NCI-H146 (cell line): ENCODE measurements at regions not wholly inside any gene's neighbourhood (a gene's known extent, or its start where the extent isn't known, plus 50 kb on each side); places are given as distances from the start of the nearest gene placed in this dataset.

Experiments used
- DNase-seq: peaks from one replicate; lab custom pipeline; 2025; lab: John Stamatoyannopoulos, UW

GRCh38 chr4:4637710-4638109, 95.9 kb upstream of the STX18 start:
- no peak for DNase-seq

GRCh38 chr4:4633431-4633830, 91.6 kb upstream of the STX18 start:
- DNase-seq, result no peak

- DNase-seq, result no peak
Observed at GRCh38 chr4:4631150-4631549, 89.3 kb upstream of the STX18 start.

- no peak for DNase-seq
Observed at GRCh38 chr4:4627906-4628305, 86.1 kb upstream of the STX18 start.

GRCh38 chr4:4627111-4627510, 85.3 kb upstream of the STX18 start:
- DNase-seq, result no peak

- no peak for DNase-seq
Observed at GRCh38 chr4:4625488-4625887, 83.6 kb upstream of the STX18 start.

- DNase-seq, result no peak
Observed at GRCh38 chr4:4624276-4624897, 82.5 kb upstream of the STX18 start.

GRCh38 chr4:4619821-4620220, 78.0 kb upstream of the STX18 start:
- DNase-seq, result no peak

- DNase-seq, result no peak
Observed at GRCh38 chr4:4618847-4619246, 77.0 kb upstream of the STX18 start.

- no peak for DNase-seq
Observed at GRCh38 chr4:4614925-4615678, 73.3 kb upstream of the STX18 start.

- no peak for DNase-seq
Observed at GRCh38 chr4:4613641-4614286, 71.9 kb upstream of the STX18 start.

- no peak for DNase-seq
Observed at GRCh38 chr4:4613126-4613465, 71.2 kb upstream of the STX18 start.

GRCh38 chr4:4610672-4611071, 68.8 kb upstream of the STX18 start:
- DNase-seq, result no peak

GRCh38 chr4:4609622-4610334, 67.9 kb upstream of the STX18 start:
- no peak for DNase-seq

GRCh38 chr4:4608214-4608537, 66.3 kb upstream of the STX18 start:
- no peak for DNase-seq

- no peak for DNase-seq
Observed at GRCh38 chr4:4607336-4608213, 65.7 kb upstream of the STX18 start.

- DNase-seq, result no peak
Observed at GRCh38 chr4:4606321-4606720, 64.5 kb upstream of the STX18 start.

- no peak for DNase-seq
Observed at GRCh38 chr4:4605849-4606248, 64.0 kb upstream of the STX18 start.

GRCh38 chr4:4603592-4603991, 61.7 kb upstream of the STX18 start:
- no peak for DNase-seq

- no peak for DNase-seq
Observed at GRCh38 chr4:4603067-4603466, 61.2 kb upstream of the STX18 start.

GRCh38 chr4:4602468-4602867, 60.6 kb upstream of the STX18 start:
- DNase-seq, result no peak

- DNase-seq, result no peak
Observed at GRCh38 chr4:4601803-4602369, 60.0 kb upstream of the STX18 start.
